Activated naive CD8-positive, alpha-beta T cell treated with anti-CD3 and anti-CD28 coated beads, Interleukin-2, amount 50 U/mL, for 24 hours (primary cell): ENCODE measurements at regions not wholly inside any gene's neighbourhood (a gene's known extent, or its start where the extent isn't known, plus 50 kb on each side); places are given as distances from the start of the nearest gene placed in this dataset.

Experiments used
- ATAC-seq: fragments of 150-1000 bp; cut with Tn5 transposase; one replicate; pipeline ENCODE4 v1.10.0; 2021
- DNase-seq: peaks from one replicate; pipeline ENCODE4 v3.0.0; 2021
- H3K27ac Mint-ChIP-seq: one replicate; pipeline ENCODE4 v1.8.0; 2021; ENCODE audit warnings: mild to moderate bottlenecking, mixed read lengths
- H3K27me3 Mint-ChIP-seq: one replicate; pipeline ENCODE4 v1.8.0; 2021; ENCODE audit warnings: mixed read lengths
- H3K36me3 Mint-ChIP-seq: one replicate; pipeline ENCODE4 v1.8.0; 2021; ENCODE audit warnings: low read depth, mixed read lengths
- H3K4me1 Mint-ChIP-seq: one replicate; pipeline ENCODE4 v1.8.0; 2021; ENCODE audit warnings: mixed read lengths
- H3K4me3 Mint-ChIP-seq: one replicate; pipeline ENCODE4 v1.8.0; 2021; ENCODE audit warnings: mild to moderate bottlenecking, moderate library complexity, mixed read lengths
- H3K9me3 Mint-ChIP-seq: one replicate; pipeline ENCODE4 v1.8.0; 2021; ENCODE audit warnings: mixed read lengths

- ATAC-seq = no peak
- no peaks in the 10 kb centered on the region for H3K9me3 Mint-ChIP-seq
- H3K4me1 Mint-ChIP-seq = no peaks in the 10 kb centered on the region
- no peak overlapping the region for H3K27ac Mint-ChIP-seq
- H3K36me3 Mint-ChIP-seq = no peaks in the 10 kb centered on the region
- no peak for DNase-seq
- no peak overlapping the region for H3K4me3 Mint-ChIP-seq
- no peaks in the 10 kb centered on the region for H3K27me3 Mint-ChIP-seq
Observed at GRCh38 chr2:21314322-21314835, 190.6 kb downstream of the TDRD15 start.

GRCh38 chr2:21317131-21317530, 193.4 kb downstream of the TDRD15 start:
- no peaks in the 10 kb centered on the region for H3K9me3 Mint-ChIP-seq
- DNase-seq = peak; percentile 33
- no peaks in the 10 kb centered on the region for H3K27me3 Mint-ChIP-seq
- H3K36me3 Mint-ChIP-seq = no peaks in the 10 kb centered on the region
- no peak for ATAC-seq
- no peak overlapping the region for H3K4me3 Mint-ChIP-seq
- H3K27ac Mint-ChIP-seq = no peak overlapping the region
- no peaks in the 10 kb centered on the region for H3K4me1 Mint-ChIP-seq

- Mint-ChIP-seq H3K27me3 (no peaks in the 10 kb centered on the region), H3K4me1 (no peaks in the 10 kb centered on the region), H3K9me3 (no peaks in the 10 kb centered on the region), H3K27ac (no peak overlapping the region), H3K4me3 (no peak overlapping the region), H3K36me3 (no peaks in the 10 kb centered on the region)
- ATAC-seq (no peak), DNase-seq (no peak)
Observed at GRCh38 chr2:21318263-21318662, 194.5 kb downstream of the TDRD15 start.

GRCh38 chr2:21326152-21326551, 202.4 kb downstream of the TDRD15 start:
- Mint-ChIP-seq H3K9me3 (no peaks in the 10 kb centered on the region), H3K27ac (no peak overlapping the region), H3K4me3 (no peak overlapping the region), H3K4me1 (no peaks in the 10 kb centered on the region), H3K27me3 (no peaks in the 10 kb centered on the region), H3K36me3 (no peaks in the 10 kb centered on the region)
- DNase-seq (no peak), ATAC-seq (no peak)

- no peaks in the 10 kb centered on the region for H3K27me3 Mint-ChIP-seq
- no peaks in the 10 kb centered on the region for H3K9me3 Mint-ChIP-seq
- ATAC-seq (no peak), DNase-seq (no peak)
- H3K36me3 Mint-ChIP-seq = no peaks in the 10 kb centered on the region
- no peak overlapping the region for H3K4me3 Mint-ChIP-seq
- H3K27ac Mint-ChIP-seq = no peak overlapping the region
- no peaks in the 10 kb centered on the region for H3K4me1 Mint-ChIP-seq
Observed at GRCh38 chr2:21328177-21328576, 204.4 kb downstream of the TDRD15 start.

GRCh38 chr2:21330786-21331391, 207.1 kb downstream of the TDRD15 start:
- Mint-ChIP-seq H3K4me3 (no peak overlapping the region), H3K9me3 (no peaks in the 10 kb centered on the region), H3K27me3 (no peaks in the 10 kb centered on the region), H3K4me1 (no peaks in the 10 kb centered on the region), H3K36me3 (no peaks in the 10 kb centered on the region), H3K27ac (no peak overlapping the region)
- ATAC-seq = no peak
- DNase-seq = no peak

- Mint-ChIP-seq H3K27me3 (no peaks in the 10 kb centered on the region), H3K4me3 (no peak overlapping the region), H3K9me3 (no peaks in the 10 kb centered on the region), H3K36me3 (no peaks in the 10 kb centered on the region), H3K4me1 (no peaks in the 10 kb centered on the region), H3K27ac (no peak overlapping the region)
- no peak for ATAC-seq
- DNase-seq = no peak
Observed at GRCh38 chr2:21331625-21332370, 208.0 kb downstream of the TDRD15 start.

GRCh38 chr2:21332993-21333625, 209.3 kb downstream of the TDRD15 start:
- H3K27me3 Mint-ChIP-seq = no peaks in the 10 kb centered on the region
- no peak overlapping the region for H3K4me3 Mint-ChIP-seq
- no peaks in the 10 kb centered on the region for H3K4me1 Mint-ChIP-seq
- no peak for DNase-seq
- no peaks in the 10 kb centered on the region for H3K36me3 Mint-ChIP-seq
- no peak for ATAC-seq
- H3K9me3 Mint-ChIP-seq = peaks cover 4% of the 10 kb centered on the region
- no peak overlapping the region for H3K27ac Mint-ChIP-seq

- H3K4me1 Mint-ChIP-seq = no peaks in the 10 kb centered on the region
- no peak overlapping the region for H3K27ac Mint-ChIP-seq
- no peaks in the 10 kb centered on the region for H3K36me3 Mint-ChIP-seq
- ATAC-seq (no peak), DNase-seq (no peak)
- peaks cover 4% of the 10 kb centered on the region for H3K9me3 Mint-ChIP-seq
- H3K4me3 Mint-ChIP-seq = no peak overlapping the region
- H3K27me3 Mint-ChIP-seq = no peaks in the 10 kb centered on the region
Observed at GRCh38 chr2:21333684-21334083, 209.9 kb downstream of the TDRD15 start.

GRCh38 chr2:21346984-21347383, 223.2 kb downstream of the TDRD15 start:
- DNase-seq (no peak), ATAC-seq (no peak)
- H3K27ac Mint-ChIP-seq = no peak overlapping the region
- no peak overlapping the region for H3K4me3 Mint-ChIP-seq
- no peaks in the 10 kb centered on the region for H3K36me3 Mint-ChIP-seq
- H3K4me1 Mint-ChIP-seq = no peaks in the 10 kb centered on the region
- H3K9me3 Mint-ChIP-seq = peaks cover 6% of the 10 kb centered on the region
- no peaks in the 10 kb centered on the region for H3K27me3 Mint-ChIP-seq

GRCh38 chr2:21353879-21354679, 230.3 kb downstream of the TDRD15 start:
- Mint-ChIP-seq H3K4me1 (no peaks in the 10 kb centered on the region), H3K27ac (no peak overlapping the region), H3K9me3 (no peaks in the 10 kb centered on the region), H3K4me3 (no peak overlapping the region), H3K27me3 (no peaks in the 10 kb centered on the region), H3K36me3 (no peaks in the 10 kb centered on the region)
- no peak for ATAC-seq
- DNase-seq = no peak

GRCh38 chr2:21356086-21356856, 232.5 kb downstream of the TDRD15 start:
- Mint-ChIP-seq H3K27me3 (no peaks in the 10 kb centered on the region), H3K4me3 (no peak overlapping the region), H3K4me1 (no peaks in the 10 kb centered on the region), H3K27ac (no peak overlapping the region), H3K36me3 (no peaks in the 10 kb centered on the region), H3K9me3 (no peaks in the 10 kb centered on the region)
- DNase-seq = no peak
- no peak for ATAC-seq

- no peaks in the 10 kb centered on the region for H3K9me3 Mint-ChIP-seq
- no peak for DNase-seq
- H3K36me3 Mint-ChIP-seq = no peaks in the 10 kb centered on the region
- no peak overlapping the region for H3K27ac Mint-ChIP-seq
- no peaks in the 10 kb centered on the region for H3K4me1 Mint-ChIP-seq
- no peak overlapping the region for H3K4me3 Mint-ChIP-seq
- H3K27me3 Mint-ChIP-seq = no peaks in the 10 kb centered on the region
- no peak for ATAC-seq
Observed at GRCh38 chr2:21356857-21357255, 233.1 kb downstream of the TDRD15 start.

- no peak for DNase-seq
- no peaks in the 10 kb centered on the region for H3K4me1 Mint-ChIP-seq
- H3K36me3 Mint-ChIP-seq = no peaks in the 10 kb centered on the region
- H3K9me3 Mint-ChIP-seq = no peaks in the 10 kb centered on the region
- H3K27me3 Mint-ChIP-seq = no peaks in the 10 kb centered on the region
- no peak overlapping the region for H3K4me3 Mint-ChIP-seq
- ATAC-seq = no peak
- H3K27ac Mint-ChIP-seq = no peak overlapping the region
Observed at GRCh38 chr2:21358976-21359375, 235.2 kb downstream of the TDRD15 start.
